Prostate gland (tissue), 2 donors: ENCODE measurements at regions not wholly inside any gene's neighbourhood (a gene's known extent, or its start where the extent isn't known, plus 50 kb on each side); places are given as distances from the start of the nearest gene placed in this dataset.

ENCODE experiments used
- CTCF ChIP-seq, 4 experiments: fragments of 200-600 bp in 2 of 4; fragments of 450-650 bp in 2 of 4; sonication (generic) in 2 of 4; IDR thresholded peaks; 1 replicate in 3 of 4; 2 replicates in 1 of 4; pipeline ENCODE4 v1.5.1; 2016 to 2019; ENCODE audit warnings: antibody characterized with exemption in 4 of 4, mild to moderate bottlenecking in 2 of 4, moderate library complexity in 2 of 4
- POLR2A ChIP-seq: fragments of 450-650 bp; IDR thresholded peaks from one replicate; pipeline ENCODE4 v1.6.1; 2016; ENCODE audit warnings: antibody characterized with exemption, mild to moderate bottlenecking
- POLR2AphosphoS5 ChIP-seq: sonication (generic); formaldehyde crosslinking; IDR thresholded peaks from one replicate; pipeline ENCODE4 v1.6.1; 2017; ENCODE audit warnings: antibody characterized with exemption

- TF ChIP-seq CTCF (IDR thresholded peaks at IDR 0.05) = no peak
- TF ChIP-seq POLR2A = no peak
- no peak for TF ChIP-seq POLR2AphosphoS5
Measured at GRCh38 chr11:27931770-27932169, 176.2 kb downstream of the KIF18A start.
